Caco-2 (cell line): ENCODE measurements at regions not wholly inside any gene's neighbourhood (a gene's known extent, or its start where the extent isn't known, plus 50 kb on each side); places are given as distances from the start of the nearest gene placed in this dataset.
"Not testable (repeated sequence)": the region's sequence is repeated elsewhere in the genome, so short reads cannot be mapped to it uniquely, and the experiment has no call there.

Experiments used
- BruUV-seq: library from RNA; stranded (reverse); fragments of 400-500 nt; replicated peaks from 2 replicates; lab custom pipeline; 2021; lab: Mats Ljungman, UMichigan
- CTCF ChIA-PET: fragments of 300-600 bp; sonication (Branson Sonifier 250); formaldehyde crosslinking; loops from one replicate; lab custom pipeline; 2022; ENCODE audit warnings: antibody characterized with exemption; lab: Charles Lee
- POLR2A ChIA-PET: fragments of 300-600 bp; sonication (Branson Sonifier 250); formaldehyde crosslinking; loops from one replicate; lab custom pipeline; 2022; ENCODE audit warnings: antibody characterized with exemption; lab: Charles Lee
- DNase-seq, 2 experiments: peaks; one replicate each; pipeline versions ENCODE4 v3.0.0 to v3.0.0-alpha.2; 2020 to 2022
- H3K27me3 ChIP-seq: replicated peaks from 2 replicates; pipeline ENCODE4 v1.6.0; 2011; ENCODE audit warnings: low read length; ENCODE audit not compliant: control insufficient read depth, insufficient read depth
- H3K36me3 ChIP-seq: 2 replicates; pipeline ENCODE4 v1.5.1; 2011; ENCODE audit warnings: low read length; ENCODE audit not compliant: control insufficient read depth, insufficient read depth
- H3K4me1 ChIP-seq: fragments of 250-450 bp; sonication (Bioruptor Pico); 2 replicates; pipeline ENCODE4 v1.5.1; 2020; ENCODE audit warnings: mild to moderate bottlenecking
- H3K4me3 ChIP-seq: 2 replicates; pipeline ENCODE4 v1.5.1; 2011; ENCODE audit warnings: low read depth, mild to moderate bottlenecking, control low read depth, low read length
- H3K9me3 ChIP-seq: fragments of 250-450 bp; sonication (Bioruptor Pico); 2 replicates; pipeline ENCODE4 v1.5.1; 2020; ENCODE audit warnings: mild to moderate bottlenecking, moderate library complexity
- H3K27ac Mint-ChIP-seq: one replicate; pipeline ENCODE4 v1.8.0; 2022; ENCODE audit warnings: mixed read lengths; ENCODE audit not compliant: unreplicated experiment
- H3K27me3 Mint-ChIP-seq: one replicate; pipeline ENCODE4 v1.8.0; 2022; ENCODE audit warnings: mixed read lengths; ENCODE audit not compliant: insufficient read depth, unreplicated experiment
- H3K36me3 Mint-ChIP-seq: one replicate; pipeline ENCODE4 v1.8.0; 2022; ENCODE audit warnings: mild to moderate bottlenecking, mixed read lengths; ENCODE audit not compliant: insufficient read depth, unreplicated experiment
- H3K4me1 Mint-ChIP-seq: one replicate; pipeline ENCODE4 v1.8.0; 2022; ENCODE audit warnings: low read depth, mixed read lengths; ENCODE audit not compliant: unreplicated experiment
- H3K4me3 Mint-ChIP-seq: one replicate; pipeline ENCODE4 v1.8.0; 2022; ENCODE audit warnings: mild to moderate bottlenecking, moderate library complexity, mixed read lengths; ENCODE audit not compliant: unreplicated experiment
- H3K9me3 Mint-ChIP-seq: one replicate; pipeline ENCODE4 v1.8.0; 2022; ENCODE audit warnings: mixed read lengths; ENCODE audit not compliant: unreplicated experiment
- intact Hi-C: fragments of 100-400 bp; cut with micrococcal nuclease; formaldehyde crosslinking; loops from one replicate; pipeline ENCODE4 v1.10.0; 2022; ENCODE audit not compliant: unreplicated experiment
- TF ChIP-seq, protein P1 (sequence below), 2 experiments: fragments of 200-600 bp in 1 of 2; IDR thresholded peaks; 1 replicate in 1 of 2; 2 replicates in 1 of 2; pipeline versions ENCODE4 v1.5.1 to v1.8.0; 2011 to 2022; ENCODE audit warnings: antibody characterized with exemption in 1 of 2, control low read depth in 1 of 2, inconsistent platforms in 1 of 2, low read depth in 1 of 2, low read length in 1 of 2, mild to moderate bottlenecking in 1 of 2, moderate library complexity in 1 of 2; ENCODE audit not compliant: insufficient read depth in 1 of 2, severe bottlenecking in 1 of 2, unreplicated experiment in 1 of 2

DNA sequence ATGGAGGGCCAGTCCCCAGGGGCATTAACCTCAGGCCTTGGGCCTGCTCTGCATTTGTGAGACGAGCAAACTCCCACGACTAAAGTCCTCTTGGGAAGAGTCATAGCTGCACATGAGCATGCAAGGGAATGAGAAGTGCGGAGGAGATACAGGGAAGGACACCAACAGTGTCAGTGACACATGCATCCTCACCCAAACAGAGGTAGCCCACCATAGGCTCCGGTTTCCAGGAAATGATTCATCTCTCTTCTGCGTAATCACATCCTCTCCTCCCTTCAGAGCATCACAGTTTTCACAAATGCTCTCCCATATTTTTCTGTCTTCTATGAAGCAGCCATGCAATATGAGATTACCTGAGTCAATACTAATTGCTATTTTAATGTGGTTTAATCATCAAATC is 725.7 kb upstream of the GOT2 start:
- Histone ChIP-seq H3K9me3 (no peaks in the 10 kb centered on the region), H3K4me3 (no peak overlapping the region), H3K36me3 (no peaks in the 10 kb centered on the region), H3K4me1 (no peaks in the 10 kb centered on the region), H3K27me3 (no peaks in the 10 kb centered on the region)
- Mint-ChIP-seq H3K4me1 (no peaks in the 10 kb centered on the region), H3K4me3 (no peak overlapping the region), H3K9me3 (no peaks in the 10 kb centered on the region), H3K27ac (no peak overlapping the region), H3K36me3 (no peaks in the 10 kb centered on the region), H3K27me3 (no peaks in the 10 kb centered on the region)
- TF ChIP-seq, protein P1, sequence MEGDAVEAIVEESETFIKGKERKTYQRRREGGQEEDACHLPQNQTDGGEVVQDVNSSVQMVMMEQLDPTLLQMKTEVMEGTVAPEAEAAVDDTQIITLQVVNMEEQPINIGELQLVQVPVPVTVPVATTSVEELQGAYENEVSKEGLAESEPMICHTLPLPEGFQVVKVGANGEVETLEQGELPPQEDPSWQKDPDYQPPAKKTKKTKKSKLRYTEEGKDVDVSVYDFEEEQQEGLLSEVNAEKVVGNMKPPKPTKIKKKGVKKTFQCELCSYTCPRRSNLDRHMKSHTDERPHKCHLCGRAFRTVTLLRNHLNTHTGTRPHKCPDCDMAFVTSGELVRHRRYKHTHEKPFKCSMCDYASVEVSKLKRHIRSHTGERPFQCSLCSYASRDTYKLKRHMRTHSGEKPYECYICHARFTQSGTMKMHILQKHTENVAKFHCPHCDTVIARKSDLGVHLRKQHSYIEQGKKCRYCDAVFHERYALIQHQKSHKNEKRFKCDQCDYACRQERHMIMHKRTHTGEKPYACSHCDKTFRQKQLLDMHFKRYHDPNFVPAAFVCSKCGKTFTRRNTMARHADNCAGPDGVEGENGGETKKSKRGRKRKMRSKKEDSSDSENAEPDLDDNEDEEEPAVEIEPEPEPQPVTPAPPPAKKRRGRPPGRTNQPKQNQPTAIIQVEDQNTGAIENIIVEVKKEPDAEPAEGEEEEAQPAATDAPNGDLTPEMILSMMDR (IDR thresholded peaks at IDR 0.05; ENCODE audit: insufficient read depth in 1 of 2, low read depth in 1 of 2, low read length in 1 of 2, severe bottlenecking in 1 of 2, unreplicated experiment in 1 of 2): no peak
- no peak for DNase-seq
- intact Hi-C loops: no loop called here
- CTCF ChIA-PET: no interaction called here
- POLR2A ChIA-PET: no interaction called here
- BruUV-seq: no TSS peak

DNA sequence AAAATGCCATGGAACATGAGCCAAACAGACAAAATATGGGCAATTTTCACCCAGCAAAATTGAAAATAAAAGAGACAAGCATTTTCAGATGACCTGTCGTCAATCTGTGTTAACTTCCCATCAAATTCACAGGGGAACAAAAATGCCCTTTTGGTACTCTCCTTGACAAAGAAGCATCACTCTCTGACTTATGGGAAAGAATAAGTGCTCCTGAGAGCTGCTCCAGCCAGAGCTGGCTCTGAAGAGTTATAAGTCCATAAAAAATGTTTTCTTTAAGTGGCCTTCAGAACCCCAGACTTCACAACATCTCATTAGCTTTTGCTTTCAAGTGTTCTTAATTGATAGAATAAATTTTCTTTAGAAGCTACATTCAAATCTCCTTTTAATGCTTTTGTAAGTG is 721.4 kb upstream of the GOT2 start:
- intact Hi-C loops: no loop called here
- H3K9me3 ChIP-seq: peaks cover 2% of the 10 kb centered on the region; the same call in 1 of the 2 replicates
- H3K4me3 Mint-ChIP-seq: no peak overlapping the region

DNA sequence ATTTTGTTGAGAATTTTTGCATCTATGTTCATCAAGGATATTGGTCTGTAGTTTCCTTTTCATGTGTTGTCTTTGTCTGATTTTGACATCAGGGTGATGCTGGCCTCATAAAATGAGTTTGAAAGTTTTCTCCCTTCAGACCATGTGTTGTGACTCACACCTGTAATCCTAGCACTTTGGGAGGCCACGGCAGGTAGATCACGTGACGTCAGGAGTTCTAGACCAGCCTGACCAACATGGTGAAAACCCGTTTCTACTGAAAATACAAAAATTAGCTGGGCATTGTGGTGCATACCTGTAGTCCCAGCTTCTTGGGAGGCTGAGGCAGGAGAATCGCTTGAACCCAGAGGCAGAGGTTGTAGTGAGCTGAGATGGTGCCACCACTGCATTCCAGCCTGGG is 716.4 kb upstream of the GOT2 start:
- H3K27ac Mint-ChIP-seq, H3K4me3 Mint-ChIP-seq, H3K4me1 Mint-ChIP-seq, BruUV-seq, H3K4me1 ChIP-seq, H3K9me3 Mint-ChIP-seq, H3K36me3 Mint-ChIP-seq, H3K9me3 ChIP-seq, DNase-seq, H3K27me3 ChIP-seq, POLR2A ChIA-PET, CTCF ChIA-PET, H3K27me3 Mint-ChIP-seq, H3K36me3 ChIP-seq, H3K4me3 ChIP-seq, intact Hi-C loops: not testable (repeated sequence)

More for the DNA sequence above, 721.4 kb upstream of the GOT2 start:
- H3K36me3 ChIP-seq: no peaks in the 10 kb centered on the region
- no TSS peak for BruUV-seq
- no peaks in the 10 kb centered on the region for H3K27me3 ChIP-seq
- POLR2A ChIA-PET: no interaction called here
- TF ChIP-seq, protein P1 (IDR thresholded peaks at IDR 0.05; ENCODE audit: insufficient read depth in 1 of 2, low read depth in 1 of 2, low read length in 1 of 2, severe bottlenecking in 1 of 2, unreplicated experiment in 1 of 2): no peak
- no peak overlapping the region for H3K27ac Mint-ChIP-seq
- no peaks in the 10 kb centered on the region for H3K4me1 ChIP-seq
- H3K9me3 Mint-ChIP-seq: no peaks in the 10 kb centered on the region
- no peak overlapping the region for H3K4me3 ChIP-seq
- DNase-seq: no peak
- no peaks in the 10 kb centered on the region for H3K27me3 Mint-ChIP-seq
- no peaks in the 10 kb centered on the region for H3K4me1 Mint-ChIP-seq
- H3K36me3 Mint-ChIP-seq: no peaks in the 10 kb centered on the region
- CTCF ChIA-PET: no interaction called here

DNA sequence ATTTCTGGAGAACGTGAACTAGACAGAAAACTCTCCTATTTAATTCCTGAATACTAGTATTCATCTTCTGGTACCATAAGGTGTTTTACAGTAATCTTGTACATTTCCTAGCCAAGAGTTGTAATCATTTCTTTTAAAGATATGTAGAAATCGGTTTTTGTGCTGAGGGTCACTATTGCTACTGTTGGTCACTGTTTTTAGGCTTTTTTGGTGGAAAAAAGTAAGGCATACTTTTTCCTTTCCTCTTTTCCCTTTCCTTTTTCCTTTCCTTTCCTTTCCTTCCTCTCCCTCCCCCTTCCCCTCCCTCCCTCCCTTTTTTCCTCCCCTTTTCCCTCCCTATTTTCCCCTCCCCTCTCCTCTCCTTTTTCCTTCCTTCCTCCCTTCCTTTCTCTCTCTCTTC is 706.4 kb upstream of the GOT2 start:
- no peaks in the 10 kb centered on the region for H3K27me3 ChIP-seq
- no peaks in the 10 kb centered on the region for H3K4me1 ChIP-seq
- BruUV-seq: no TSS peak
- DNase-seq: no peak
- CTCF ChIA-PET: no interaction called here
- TF ChIP-seq, protein P1 (IDR thresholded peaks at IDR 0.05; ENCODE audit: insufficient read depth in 1 of 2, low read depth in 1 of 2, low read length in 1 of 2, severe bottlenecking in 1 of 2, unreplicated experiment in 1 of 2): no peak
- no peak overlapping the region for H3K4me3 Mint-ChIP-seq
- intact Hi-C loops: no loop called here
- no peak overlapping the region for H3K4me3 ChIP-seq
- no peak overlapping the region for H3K27ac Mint-ChIP-seq
- no peaks in the 10 kb centered on the region for H3K9me3 Mint-ChIP-seq
- no peaks in the 10 kb centered on the region for H3K36me3 ChIP-seq
- no peaks in the 10 kb centered on the region for H3K36me3 Mint-ChIP-seq
- no peaks in the 10 kb centered on the region for H3K27me3 Mint-ChIP-seq
- POLR2A ChIA-PET: no interaction called here
- H3K4me1 Mint-ChIP-seq: no peaks in the 10 kb centered on the region
- H3K9me3 ChIP-seq: no peaks in the 10 kb centered on the region
